WERI-Rb-1 (cell line): ENCODE measurements at regions not wholly inside any gene's neighbourhood (a gene's known extent, or its start where the extent isn't known, plus 50 kb on each side); places are given as distances from the start of the nearest gene placed in this dataset.

ENCODE experiments used
- DNase-seq: peaks from one replicate; pipeline ENCODE4 v3.0.0-alpha.2; 2020
- H3K27ac ChIP-seq: fragments of 250-450 bp; sonication (Bioruptor Pico); 2 replicates; pipeline ENCODE4 v1.5.1; 2020; ENCODE audit warnings: mild to moderate bottlenecking, moderate library complexity
- H3K27me3 ChIP-seq: fragments of 250-450 bp; sonication (Bioruptor Pico); 2 replicates; pipeline ENCODE4 v1.5.1; 2021; ENCODE audit warnings: mild to moderate bottlenecking, low read depth, moderate library complexity; ENCODE audit not compliant: insufficient read depth, severe bottlenecking
- H3K36me3 ChIP-seq: fragments of 250-450 bp; sonication (Bioruptor Pico); 2 replicates; pipeline ENCODE4 v1.5.1; 2020; ENCODE audit warnings: mild to moderate bottlenecking, moderate library complexity
- H3K4me3 ChIP-seq: 2 replicates; pipeline ENCODE4 v1.5.1; 2011; ENCODE audit warnings: low read depth, mild to moderate bottlenecking, control low read depth, low read length
- H3K9me3 ChIP-seq: fragments of 250-450 bp; sonication (Bioruptor Pico); 2 replicates; pipeline ENCODE4 v1.5.1; 2021; ENCODE audit warnings: mild to moderate bottlenecking, moderate library complexity; ENCODE audit not compliant: severe bottlenecking
- TF ChIP-seq, protein P1 (sequence below): IDR thresholded peaks from 2 replicates; pipeline ENCODE4 v1.5.1; 2011; ENCODE audit warnings: low read depth, mild to moderate bottlenecking, control low read depth, inconsistent platforms, low read length

DNA sequence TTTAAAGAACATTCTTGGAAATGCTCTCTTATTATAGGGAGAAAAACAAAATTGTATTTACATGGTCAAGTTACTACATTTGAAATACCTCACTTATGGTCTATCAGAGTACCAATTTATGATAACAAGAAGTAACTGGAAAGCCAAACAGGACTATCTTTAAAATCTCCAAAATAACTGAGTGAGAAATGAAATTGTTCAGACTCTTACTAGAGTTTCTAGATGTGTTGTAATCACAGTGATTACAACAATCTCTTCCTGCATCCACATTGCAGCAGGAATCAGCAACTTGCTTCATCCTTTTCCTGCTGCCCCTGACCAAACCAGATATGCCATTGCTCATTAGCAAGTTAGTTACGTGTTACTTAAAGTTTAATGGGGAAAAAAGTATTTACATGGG lies 245.2 kb upstream of the SMIM31 start:
- no peaks in the 10 kb centered on the region for H3K9me3 ChIP-seq
- no peaks in the 10 kb centered on the region for H3K36me3 ChIP-seq
- H3K27ac ChIP-seq, result no peak overlapping the region
- no peak overlapping the region for H3K4me3 ChIP-seq
- TF ChIP-seq, protein P1, sequence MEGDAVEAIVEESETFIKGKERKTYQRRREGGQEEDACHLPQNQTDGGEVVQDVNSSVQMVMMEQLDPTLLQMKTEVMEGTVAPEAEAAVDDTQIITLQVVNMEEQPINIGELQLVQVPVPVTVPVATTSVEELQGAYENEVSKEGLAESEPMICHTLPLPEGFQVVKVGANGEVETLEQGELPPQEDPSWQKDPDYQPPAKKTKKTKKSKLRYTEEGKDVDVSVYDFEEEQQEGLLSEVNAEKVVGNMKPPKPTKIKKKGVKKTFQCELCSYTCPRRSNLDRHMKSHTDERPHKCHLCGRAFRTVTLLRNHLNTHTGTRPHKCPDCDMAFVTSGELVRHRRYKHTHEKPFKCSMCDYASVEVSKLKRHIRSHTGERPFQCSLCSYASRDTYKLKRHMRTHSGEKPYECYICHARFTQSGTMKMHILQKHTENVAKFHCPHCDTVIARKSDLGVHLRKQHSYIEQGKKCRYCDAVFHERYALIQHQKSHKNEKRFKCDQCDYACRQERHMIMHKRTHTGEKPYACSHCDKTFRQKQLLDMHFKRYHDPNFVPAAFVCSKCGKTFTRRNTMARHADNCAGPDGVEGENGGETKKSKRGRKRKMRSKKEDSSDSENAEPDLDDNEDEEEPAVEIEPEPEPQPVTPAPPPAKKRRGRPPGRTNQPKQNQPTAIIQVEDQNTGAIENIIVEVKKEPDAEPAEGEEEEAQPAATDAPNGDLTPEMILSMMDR, result no peak
- no peaks in the 10 kb centered on the region for H3K27me3 ChIP-seq
- DNase-seq, result no peak

DNA sequence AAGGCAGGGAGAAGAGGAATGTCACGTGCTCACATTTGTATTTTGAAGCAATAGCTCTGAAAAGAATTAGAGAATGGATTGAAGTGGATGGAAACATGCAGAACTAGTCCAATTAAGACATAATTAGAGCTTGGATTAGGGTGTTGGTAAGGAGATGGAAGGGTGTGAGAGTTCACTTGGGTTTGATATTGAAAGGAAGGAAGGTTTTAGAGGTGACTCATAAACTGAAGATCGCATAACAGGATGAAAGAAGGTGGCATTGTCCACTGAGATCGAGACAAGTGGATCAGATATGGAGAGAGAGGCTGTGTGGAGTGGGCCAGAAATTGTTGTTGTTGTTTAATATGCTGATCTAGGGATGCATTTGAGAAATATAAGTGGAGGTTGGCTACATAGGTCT lies 244.0 kb upstream of the SMIM31 start:
- no peaks in the 10 kb centered on the region for H3K27me3 ChIP-seq
- no peak overlapping the region for H3K27ac ChIP-seq
- no peaks in the 10 kb centered on the region for H3K9me3 ChIP-seq
- H3K4me3 ChIP-seq, result no peak overlapping the region
- H3K36me3 ChIP-seq, result no peaks in the 10 kb centered on the region
- DNase-seq, result no peak
- TF ChIP-seq, protein P1, result no peak

DNA sequence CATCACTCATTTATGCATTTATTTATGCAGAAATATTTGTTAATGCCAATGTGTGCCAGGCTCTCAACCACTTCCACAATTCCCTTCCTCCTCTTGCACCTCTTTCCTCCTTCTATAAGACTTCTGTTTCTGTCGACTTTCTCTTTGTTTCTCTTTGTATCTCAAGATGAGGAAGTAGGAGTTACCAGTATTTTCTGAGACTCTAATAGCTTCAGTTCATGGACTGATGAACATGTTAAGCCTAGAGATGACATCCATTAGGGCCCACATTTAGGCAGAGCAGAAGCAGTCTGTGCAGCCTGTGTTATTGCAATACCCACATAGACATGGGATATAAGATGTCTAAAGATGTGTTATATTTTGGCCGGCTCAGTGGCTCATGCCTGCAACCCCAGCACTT lies 241.8 kb upstream of the SMIM31 start:
- Histone ChIP-seq H3K9me3 (peaks cover 4% of the 10 kb centered on the region), H3K4me3 (no peak overlapping the region), H3K27ac (no peak overlapping the region), H3K36me3 (no peaks in the 10 kb centered on the region), H3K27me3 (no peaks in the 10 kb centered on the region)
- DNase-seq, result no peak
- TF ChIP-seq, protein P1, result no peak

DNA sequence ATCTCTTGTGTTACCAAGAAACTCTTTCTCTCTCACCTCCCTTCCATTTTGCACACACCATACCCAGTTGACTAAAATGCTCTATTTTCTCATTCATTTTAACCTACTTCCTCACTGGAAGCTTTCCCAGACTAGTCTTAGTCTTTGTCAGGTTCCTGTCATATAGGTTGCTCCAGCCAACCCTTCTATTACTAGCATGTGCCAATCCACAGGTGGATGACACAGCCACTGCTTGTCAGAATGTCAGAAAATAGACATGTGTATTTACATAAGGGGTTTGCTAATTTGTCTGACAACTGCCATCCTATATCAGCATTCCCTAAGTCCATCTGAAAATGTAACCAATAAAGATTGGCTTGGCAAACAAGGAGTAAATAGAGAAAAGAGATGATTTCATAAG lies 239.2 kb upstream of the SMIM31 start:
- no peaks in the 10 kb centered on the region for H3K36me3 ChIP-seq
- peaks cover 6% of the 10 kb centered on the region for H3K9me3 ChIP-seq
- H3K4me3 ChIP-seq, result no peak overlapping the region
- no peak overlapping the region for H3K27ac ChIP-seq
- DNase-seq, result no peak
- TF ChIP-seq, protein P1, result no peak
- H3K27me3 ChIP-seq, result no peaks in the 10 kb centered on the region

DNA sequence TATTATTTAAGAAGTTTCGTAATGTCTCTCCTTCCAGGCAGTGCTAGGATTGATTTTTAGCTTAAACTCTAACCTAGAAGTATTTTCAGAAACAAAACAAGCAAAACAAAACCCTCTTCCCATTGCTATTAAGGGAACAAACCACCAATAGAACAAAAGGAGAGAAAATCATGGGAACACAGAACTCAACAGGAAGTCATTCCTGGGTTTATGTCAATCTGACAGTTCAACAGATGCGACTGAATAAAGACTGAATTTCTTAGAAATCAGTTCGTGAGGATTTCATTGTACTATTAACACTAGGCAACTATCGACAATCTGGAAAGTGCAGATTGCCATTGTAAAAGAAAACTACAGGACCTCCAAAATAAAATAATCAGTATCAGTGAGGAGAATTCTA lies 229.1 kb upstream of the SMIM31 start:
- Histone ChIP-seq H3K27ac (peak overlapping the region; percentile 0; the same call in 1 of the 2 replicates), H3K27me3 (no peaks in the 10 kb centered on the region), H3K36me3 (no peaks in the 10 kb centered on the region), H3K9me3 (no peaks in the 10 kb centered on the region), H3K4me3 (no peak overlapping the region)
- TF ChIP-seq, protein P1, result no peak
- DNase-seq, result no peak

DNA sequence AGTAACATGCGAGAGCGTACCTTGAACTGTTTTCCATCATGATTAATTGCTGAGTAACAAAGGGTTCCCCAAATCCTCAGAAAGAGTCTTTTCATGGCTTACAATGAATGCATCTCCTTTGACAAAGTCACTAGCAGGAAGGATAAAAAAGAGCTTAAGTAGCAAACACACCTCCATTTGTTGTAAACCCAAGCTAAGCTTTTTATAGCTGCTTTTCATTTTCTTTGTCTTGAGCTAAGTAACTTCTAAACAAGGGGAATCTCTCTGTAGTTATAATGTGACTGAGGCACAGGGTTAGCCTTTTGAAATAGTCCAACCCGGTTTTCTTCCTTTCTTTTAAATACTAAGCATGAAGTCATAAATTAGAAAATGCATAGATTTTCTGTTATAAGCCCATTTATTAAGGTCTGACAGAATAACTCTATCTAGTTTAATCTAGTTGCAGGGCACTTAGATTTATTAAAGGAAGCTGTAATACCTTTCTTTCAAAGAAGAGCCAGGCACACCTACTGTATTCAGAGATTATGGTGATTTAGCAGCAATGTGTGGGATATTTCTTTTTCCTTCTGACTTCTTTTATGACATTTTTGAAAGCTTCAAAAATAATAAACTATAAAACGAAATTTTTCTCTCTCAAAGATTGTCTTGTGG lies 226.9 kb upstream of the SMIM31 start:
- Histone ChIP-seq H3K9me3 (no peaks in the 10 kb centered on the region), H3K4me3 (no peak overlapping the region; the same call in 1 of the 2 replicates), H3K27me3 (no peaks in the 10 kb centered on the region), H3K36me3 (no peaks in the 10 kb centered on the region), H3K27ac (peak overlapping the region; percentile 56)
- TF ChIP-seq, protein P1, result no peak
- DNase-seq, result no peak
